ENCODE measurements at regions not wholly inside any gene's neighbourhood (a gene's known extent, or its start where the extent isn't known, plus 50 kb on each side); places are given as distances from the start of the nearest gene placed in this dataset.

GRCh38 chr6:81694855-81695254 is 57.6 kb downstream of the TENT5A start:
- no peak for DNase-seq (ENCODE audit: low spot score)

GRCh38 chr6:81694207-81694606 is 58.3 kb downstream of the TENT5A start:
- DNase-seq (ENCODE audit: low spot score): no peak

GRCh38 chr6:81693266-81693665 is 59.2 kb downstream of the TENT5A start:
- DNase-seq (ENCODE audit: low spot score): no peak

- no peak for DNase-seq (ENCODE audit: low spot score)
Observed at GRCh38 chr6:81690073-81690472, 62.4 kb downstream of the TENT5A start.

- DNase-seq (ENCODE audit: low spot score): no peak
Observed at GRCh38 chr6:81689580-81689979, 62.9 kb downstream of the TENT5A start.

GRCh38 chr6:81683912-81684311 is 68.6 kb downstream of the TENT5A start:
- no peak for DNase-seq (ENCODE audit: low spot score)

- no peak for DNase-seq (ENCODE audit: low spot score)
Observed at GRCh38 chr6:81682858-81683620, 69.4 kb downstream of the TENT5A start.

GRCh38 chr6:81682235-81682795 is 70.2 kb downstream of the TENT5A start:
- DNase-seq (ENCODE audit: low spot score): no peak

- DNase-seq (ENCODE audit: low spot score): no peak
Observed at GRCh38 chr6:81669445-81669844, 83.0 kb downstream of the TENT5A start.

GRCh38 chr6:81668615-81669047 is 83.8 kb downstream of the TENT5A start:
- no peak for DNase-seq (ENCODE audit: low spot score)

GRCh38 chr6:81666481-81666880 is 86.0 kb downstream of the TENT5A start:
- DNase-seq (ENCODE audit: low spot score): no peak

- no peak for DNase-seq (ENCODE audit: low spot score)
Observed at GRCh38 chr6:81656231-81656630, 96.2 kb downstream of the TENT5A start.

- DNase-seq (ENCODE audit: low spot score): no peak
Observed at GRCh38 chr6:81655696-81656095, 96.8 kb downstream of the TENT5A start.

GRCh38 chr6:81648502-81648901 is 104.0 kb downstream of the TENT5A start:
- DNase-seq (ENCODE audit: low spot score): no peak

- no peak for DNase-seq (ENCODE audit: low spot score)
Observed at GRCh38 chr6:81643156-81643555, 109.3 kb downstream of the TENT5A start.

GRCh38 chr6:81640891-81641290 is 111.6 kb downstream of the TENT5A start:
- no peak for DNase-seq (ENCODE audit: low spot score)

- no peak for DNase-seq (ENCODE audit: low spot score)
Observed at GRCh38 chr6:81640126-81640525, 112.4 kb downstream of the TENT5A start.

- DNase-seq (ENCODE audit: low spot score): no peak
Observed at GRCh38 chr6:81638366-81638765, 114.1 kb downstream of the TENT5A start.

GRCh38 chr6:81636930-81637568 is 115.4 kb downstream of the TENT5A start:
- DNase-seq (ENCODE audit: low spot score): peak; percentile 20

- no peak for DNase-seq (ENCODE audit: low spot score)
Observed at GRCh38 chr6:81634155-81634880, 118.2 kb downstream of the TENT5A start.

- DNase-seq (ENCODE audit: low spot score): no peak
Observed at GRCh38 chr6:81633391-81633790, 119.1 kb downstream of the TENT5A start.

GRCh38 chr6:81630719-81631118 is 121.8 kb downstream of the TENT5A start:
- no peak for DNase-seq (ENCODE audit: low spot score)

- DNase-seq (ENCODE audit: low spot score): no peak
Observed at GRCh38 chr6:81625216-81625615, 127.3 kb downstream of the TENT5A start.
